H1 (cell line): ENCODE measurements at regions not wholly inside any gene's neighbourhood (a gene's known extent, or its start where the extent isn't known, plus 50 kb on each side); places are given as distances from the start of the nearest gene placed in this dataset.

Experiments used
- CTCF ChIA-PET: fragments of 300-600 bp; sonication (Branson Sonifier 250); formaldehyde crosslinking; loops from one replicate; lab custom pipeline; 2021; ENCODE audit not compliant: partially characterized antibody; lab: Charles Lee
- POLR2A ChIA-PET: fragments of 300-600 bp; sonication (Branson Sonifier 250); formaldehyde crosslinking; loops from one replicate; lab custom pipeline; 2021; ENCODE audit warnings: inconsistent platforms; ENCODE audit not compliant: partially characterized antibody; lab: Charles Lee
- DNase-seq, 2 experiments: peaks; one replicate each; pipeline versions ENCODE4 v3.0.0 to v3.0.0-alpha.2; 2010 to 2022; ENCODE audit warnings: low spot score in 2 of 2, low read depth in 1 of 2, mixed read lengths in 1 of 2
- FAIRE-seq: peaks from 2 replicates; lab custom pipeline; 2011; peaks lifted over from hg19 to GRCh38; lab: Jason Lieb, UNC
- H2AFZ ChIP-seq: 2 replicates; pipeline ENCODE4 v1.8.1; 2012; ENCODE audit warnings: low read length, inconsistent platforms
- H2AK5ac ChIP-seq: 2 replicates; pipeline ENCODE4 v1.6.1; 2013; ENCODE audit warnings: low read depth, low read length
- H2BK120ac ChIP-seq: replicated peaks from 2 replicates; pipeline ENCODE3; 2013; ENCODE audit warnings: low read depth, low read length, inconsistent platforms
- H2BK12ac ChIP-seq: 2 replicates; pipeline ENCODE4 v1.6.1; 2013; ENCODE audit warnings: low read depth, low read length
- H2BK15ac ChIP-seq: 2 replicates; pipeline ENCODE4 v1.6.1; 2013; ENCODE audit warnings: low read length
- H2BK20ac ChIP-seq: 2 replicates; pipeline ENCODE4 v1.6.1; 2013; ENCODE audit warnings: low read length
- H2BK5ac ChIP-seq: 2 replicates; pipeline ENCODE4 v1.6.1; 2013; ENCODE audit warnings: low read depth, low read length
- H3K14ac ChIP-seq: 2 replicates; pipeline ENCODE4 v1.6.1; 2013; ENCODE audit warnings: inconsistent platforms; ENCODE audit not compliant: insufficient read length
- H3K18ac ChIP-seq: 2 replicates; pipeline ENCODE4 v1.6.1; 2013; ENCODE audit warnings: low read length; ENCODE audit errors: extremely low read depth
- H3K23ac ChIP-seq: 2 replicates; pipeline ENCODE4 v1.6.1; 2013; ENCODE audit warnings: inconsistent platforms; ENCODE audit not compliant: insufficient read length
- H3K23me2 ChIP-seq: 2 replicates; pipeline ENCODE4 v1.6.1; 2013; ENCODE audit warnings: low read depth, low read length
- H3K27ac ChIP-seq: 2 replicates; pipeline ENCODE4 v1.6.1; 2011; ENCODE audit warnings: low read depth, low read length, inconsistent platforms
- H3K27me3 ChIP-seq, 4 experiments: replicated peaks in 1 of 4; 1 replicate in 1 of 4; 2 replicates in 3 of 4; pipeline versions ENCODE4 v1.6.1 to v1.8.1; 2011 to 2013; ENCODE audit warnings: low read length in 3 of 4, mild to moderate bottlenecking in 3 of 4, inconsistent platforms in 2 of 4, mixed read lengths in 2 of 4, moderate library complexity in 1 of 4; ENCODE audit not compliant: control insufficient read depth in 3 of 4, insufficient read depth in 3 of 4; ENCODE audit errors: extremely low read depth in 1 of 4
- H3K36me3 ChIP-seq, 4 experiments: 2 replicates each; pipeline versions ENCODE4 v1.6.1 to v1.8.1; 2011 to 2013; ENCODE audit warnings: mild to moderate bottlenecking in 4 of 4, low read length in 3 of 4, moderate library complexity in 2 of 4, control low read depth in 1 of 4, inconsistent platforms in 1 of 4; ENCODE audit not compliant: insufficient read depth in 4 of 4, control insufficient read depth in 2 of 4
- H3K4ac ChIP-seq: replicated peaks from 2 replicates; pipeline ENCODE3; 2013; ENCODE audit warnings: low read length, low read depth, mixed read lengths, inconsistent platforms; ENCODE audit not compliant: insufficient read length
- H3K4me1 ChIP-seq, 4 experiments: replicated peaks in 1 of 4; 1 replicate in 1 of 4; 2 replicates in 3 of 4; pipeline versions ENCODE4 v1.6.1 to v1.8.1; 2011 to 2013; ENCODE audit warnings: low read length in 3 of 4, inconsistent platforms in 2 of 4, mixed read lengths in 1 of 4; ENCODE audit not compliant: insufficient read depth in 4 of 4, control insufficient read depth in 3 of 4
- H3K4me2 ChIP-seq, 2 experiments: 2 replicates each; pipeline versions ENCODE4 v1.6.1 to v1.8.1; 2011 to 2013; ENCODE audit warnings: low read depth in 2 of 2, low read length in 2 of 2, control low read depth in 1 of 2, inconsistent platforms in 1 of 2, mild to moderate bottlenecking in 1 of 2; ENCODE audit not compliant: insufficient read depth in 1 of 2
- H3K4me3 ChIP-seq, 4 experiments: fragments of 200-600, 300-600 bp in 1 of 4; sonication (generic), shearing (Covaris generic), sonication (Bioruptor Twin) in 1 of 4; 2 replicates each; pipeline versions ENCODE4 v1.5.1 to v1.8.1; 2011 to 2016; ENCODE audit warnings: low read length in 4 of 4, low read depth in 3 of 4, control low read depth in 2 of 4, inconsistent platforms in 2 of 4, mild to moderate bottlenecking in 2 of 4, mixed read lengths in 1 of 4, moderate library complexity in 1 of 4; ENCODE audit not compliant: insufficient read depth in 2 of 4; ENCODE audit errors: extremely low read depth in 1 of 4
- H3K56ac ChIP-seq: replicated peaks from 2 replicates; pipeline ENCODE3; 2013; ENCODE audit warnings: low read depth, mild to moderate bottlenecking, mixed read lengths, low read length, inconsistent platforms; ENCODE audit not compliant: insufficient read length
- H3K79me1 ChIP-seq: 2 replicates; pipeline ENCODE4 v1.6.1; 2013; ENCODE audit warnings: low read depth, low read length, control low read depth
- H3K79me2 ChIP-seq, 2 experiments: 2 replicates each; pipeline versions ENCODE4 v1.6.1 to v1.8.1; 2012 to 2013; ENCODE audit warnings: low read length in 2 of 2, mild to moderate bottlenecking in 2 of 2, inconsistent platforms in 1 of 2; ENCODE audit not compliant: insufficient read depth in 2 of 2, control insufficient read depth in 1 of 2
- H3K9ac ChIP-seq, 4 experiments: replicated peaks in 1 of 4; 1 replicate in 1 of 4; 2 replicates in 3 of 4; pipeline versions ENCODE4 v1.6.1 to v1.8.1; 2011 to 2013; ENCODE audit warnings: low read depth in 3 of 4, low read length in 3 of 4, control low read depth in 2 of 4, mild to moderate bottlenecking in 2 of 4, moderate library complexity in 2 of 4, inconsistent platforms in 1 of 4; ENCODE audit errors: extremely low read depth in 1 of 4
- H3K9me3 ChIP-seq, 2 experiments: 2 replicates each; pipeline versions ENCODE4 v1.6.1 to v1.8.1; 2012 to 2013; ENCODE audit warnings: mild to moderate bottlenecking in 2 of 2, moderate library complexity in 2 of 2, control low read depth in 1 of 2, inconsistent platforms in 1 of 2, low read depth in 1 of 2, low read length in 1 of 2, mixed read lengths in 1 of 2; ENCODE audit not compliant: insufficient read depth in 2 of 2
- H4K20me1 ChIP-seq, 2 experiments: replicated peaks in 1 of 2; 2 replicates each; pipeline versions ENCODE3 to v1.8.1; 2011 to 2013; ENCODE audit warnings: inconsistent platforms in 2 of 2, low read length in 2 of 2, mild to moderate bottlenecking in 1 of 2; ENCODE audit not compliant: insufficient read depth in 2 of 2, control insufficient read depth in 1 of 2
- H4K5ac ChIP-seq: 2 replicates; pipeline ENCODE4 v1.6.1; 2013; ENCODE audit warnings: low read length, low read depth, mixed read lengths, inconsistent platforms; ENCODE audit not compliant: insufficient read length
- H4K8ac ChIP-seq: 2 replicates; pipeline ENCODE4 v1.8.0; 2013; ENCODE audit warnings: mild to moderate bottlenecking, moderate library complexity, low read length, inconsistent platforms; ENCODE audit not compliant: insufficient read depth; ENCODE audit errors: extremely low read depth
- H4K91ac ChIP-seq: replicated peaks from 2 replicates; pipeline ENCODE3; 2013; ENCODE audit warnings: low read length, mixed read lengths, inconsistent platforms; ENCODE audit not compliant: insufficient read length
- CEBPB ChIP-seq: IDR thresholded peaks from 2 replicates; pipeline ENCODE4 v1.6.1; 2012; ENCODE audit warnings: low read depth, low read length
- CHD1 ChIP-seq: IDR thresholded peaks from 2 replicates; pipeline ENCODE4 v1.6.1; 2012; ENCODE audit warnings: low read depth, low read length, improper control_type of control experiment
- GABPA ChIP-seq: IDR thresholded peaks from 2 replicates; pipeline ENCODE4 v1.6.1; 2011; ENCODE audit warnings: mild to moderate bottlenecking, low read length, moderate library complexity, borderline replicate concordance; ENCODE audit not compliant: insufficient read depth
- HDAC2 ChIP-seq, 2 experiments: fragments of 300-600 bp in 1 of 2; sonication (generic) in 1 of 2; IDR thresholded peaks; 2 replicates each; pipeline ENCODE4 v1.6.1; 2011 to 2012; ENCODE audit warnings: low read depth in 2 of 2, low read length in 2 of 2, mild to moderate bottlenecking in 2 of 2, moderate library complexity in 2 of 2, borderline replicate concordance in 1 of 2, inconsistent platforms in 1 of 2
- KDM1A ChIP-seq: fragments of 200-600, 300-600 bp; sonication (generic); IDR thresholded peaks from 2 replicates; pipeline ENCODE4 v1.7.1; 2016; ENCODE audit warnings: mild to moderate bottlenecking, low read length, borderline replicate concordance
- KDM4A ChIP-seq: IDR thresholded peaks from one replicate; pipeline ENCODE4 v1.7.1; 2012; ENCODE audit warnings: low read depth, mild to moderate bottlenecking, moderate library complexity, low read length, inconsistent platforms; ENCODE audit not compliant: severe bottlenecking
- KDM5A ChIP-seq: fragments of 200-600 bp; IDR thresholded peaks from 2 replicates; pipeline ENCODE4 v1.7.1; 2012; ENCODE audit warnings: mild to moderate bottlenecking, low read length, inconsistent platforms, mixed read lengths
- MAX ChIP-seq: IDR thresholded peaks from 2 replicates; pipeline ENCODE4 v1.6.1; 2012; ENCODE audit warnings: inconsistent platforms
- SAP30 ChIP-seq: fragments of 300-600 bp; sonication (generic); IDR thresholded peaks from 2 replicates; pipeline ENCODE4 v1.7.1; 2012; ENCODE audit warnings: low read length, moderate library complexity, mild to moderate bottlenecking, inconsistent platforms; ENCODE audit not compliant: insufficient read depth, insufficient replicate concordance
- SIN3A ChIP-seq, 2 experiments: IDR thresholded peaks in 1 of 2; conservative IDR thresholded peaks in 1 of 2; 2 replicates each; pipeline ENCODE4 v1.6.1; 2011 to 2012; ENCODE audit warnings: low read length in 2 of 2, improper control_type of control experiment in 1 of 2, low read depth in 1 of 2, mild to moderate bottlenecking in 1 of 2
- SP1 ChIP-seq: IDR thresholded peaks from 2 replicates; pipeline ENCODE4 v1.6.1; 2011; ENCODE audit warnings: low read depth, low read length
- SP4 ChIP-seq: IDR thresholded peaks from 2 replicates; pipeline ENCODE4 v1.6.1; 2012; ENCODE audit warnings: low read length, inconsistent platforms
- TAF1 ChIP-seq: IDR thresholded peaks from 2 replicates; pipeline ENCODE4 v1.6.1; 2011; ENCODE audit warnings: mild to moderate bottlenecking, low read depth, low read length
- TAF7 ChIP-seq: optimal IDR thresholded peaks from 2 replicates; pipeline ENCODE3; 2011; ENCODE audit warnings: low read depth, mild to moderate bottlenecking, inconsistent platforms, low read length, moderate library complexity, borderline replicate concordance
- YY1 ChIP-seq: IDR thresholded peaks from 2 replicates; pipeline ENCODE4 v1.6.1; 2011; ENCODE audit warnings: low read depth, mild to moderate bottlenecking, low read length
- WGBS, 2 experiments: shearing (Covaris generic) in 1 of 2; methylation state at CpG; one replicate each; pipeline versions ENCODE4 v1.1.6 to v1.1.7; 2013 to 2015; ENCODE audit warnings: low lambda C conversion rate in 2 of 2, mixed read lengths in 2 of 2, inconsistent platforms in 1 of 2, low coverage in 1 of 2, missing lambda C conversion rate in 1 of 2; ENCODE audit not compliant: insufficient replicate concordance in 2 of 2, insufficient coverage in 1 of 2, insufficient read length in 1 of 2; ENCODE audit errors: extremely low coverage in 1 of 2, missing lambda C conversion rate in 1 of 2; 5-methylcytosine and 5-hydroxymethylcytosine counted together

- no peak overlapping the region for H3K23ac ChIP-seq
- H3K4ac ChIP-seq: no peak overlapping the region
- no peak overlapping the region for H3K14ac ChIP-seq
- no peaks in the 10 kb centered on the region for H3K27me3 ChIP-seq
- no peak overlapping the region for H2BK12ac ChIP-seq
- H3K36me3 ChIP-seq: no peaks in the 10 kb centered on the region
- 0 out of 2 replicates have a peak, but pooled peaks cover 2% of the 10 kb centered on the region for H3K23me2 ChIP-seq
- H3K79me2 ChIP-seq: no peaks in the 10 kb centered on the region
- H2AFZ ChIP-seq: no peak overlapping the region
- no peak overlapping the region for H3K9ac ChIP-seq
- no peak overlapping the region for H2AK5ac ChIP-seq
- no peak overlapping the region for H3K18ac ChIP-seq
- ChIA-PET CTCF (interaction anchor here (1.1 kb wide), 1 partner anchor 41 kb away, joined by 3 read pairs; no protein-coding TSS in a partner anchor), POLR2A (no interaction called here)
- 95% methylated on average over 4 of the region's 4 CpGs; no CpG with 5 or more reads in 1 of the 2 experiments for WGBS, 2 experiments
- no peak overlapping the region for H2BK5ac ChIP-seq
- H4K20me1 ChIP-seq: no peaks in the 10 kb centered on the region
- no peaks in the 10 kb centered on the region for H3K79me1 ChIP-seq
- no peaks in the 10 kb centered on the region for H3K4me1 ChIP-seq
- no peak overlapping the region for H3K4me2 ChIP-seq
- DNase-seq (no peak), FAIRE-seq (no peak)
- H3K27ac ChIP-seq: no peak overlapping the region
- H2BK20ac ChIP-seq: no peak overlapping the region
- no peak overlapping the region for H2BK15ac ChIP-seq
- H2BK120ac ChIP-seq: no peak overlapping the region
- no peak overlapping the region for H3K4me3 ChIP-seq
- H4K91ac ChIP-seq: no peak overlapping the region
- H3K9me3 ChIP-seq: peaks cover 0 to 4% of the 10 kb centered on the region in 2 experiments; a peak in 1 of 4 replicates
- no peak overlapping the region for H4K8ac ChIP-seq
- H4K5ac ChIP-seq: no peak overlapping the region
- H3K56ac ChIP-seq: no peak overlapping the region
- TF ChIP-seq SP4 (no peak), TAF7 (no peak), KDM1A (no peak), CHD1 (no peak), YY1 (no peak), TAF1 (no peak), SAP30 (no peak), HDAC2 (IDR thresholded peaks at IDR 0.05; ENCODE audit: borderline replicate concordance in 1 of 2, low read depth in 2 of 2, low read length in 2 of 2) (no peak), GABPA (no peak), SP1 (no peak), KDM5A (no peak), MAX (no peak), CEBPB (no peak), KDM4A (no peak), SIN3A (conservative IDR thresholded peaks at IDR 0.05 in 1 of 2, IDR thresholded peaks at IDR 0.05 in 1 of 2; ENCODE audit: low read depth in 1 of 2, low read length in 2 of 2) (no peak)
Observed at GRCh38 chr5:45017568-45017967, 208.8 kb downstream of the MRPS30 start.
